AML-193 (cell line): ENCODE measurements at regions not wholly inside any gene's neighbourhood (a gene's known extent, or its start where the extent isn't known, plus 50 kb on each side); places are given as distances from the start of the nearest gene placed in this dataset.

Experiments
- DNase-seq, 2 experiments: peaks; one replicate each; lab custom pipeline; 2025; lab: John Stamatoyannopoulos, UW

DNA sequence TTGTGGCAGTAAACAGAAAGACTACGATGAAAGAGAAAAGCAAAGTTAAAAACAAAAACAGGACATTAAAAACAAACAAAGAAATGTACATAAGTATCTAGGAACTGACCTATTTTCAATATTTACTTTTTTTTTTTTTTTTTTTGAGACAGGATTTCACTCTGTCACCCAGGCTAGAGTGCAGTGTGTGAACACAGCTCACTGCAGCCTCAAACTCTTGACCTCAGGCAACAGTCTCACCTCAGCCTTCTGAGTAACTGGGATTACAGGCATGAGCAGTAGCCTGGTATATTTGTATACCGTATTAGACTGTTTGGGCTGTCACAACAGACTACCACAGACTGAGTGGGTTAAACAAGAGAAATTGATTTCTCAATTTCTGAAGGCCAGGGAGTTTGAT is 1189.1 kb downstream of the CDH9 start:
- DNase-seq = no peak

DNA sequence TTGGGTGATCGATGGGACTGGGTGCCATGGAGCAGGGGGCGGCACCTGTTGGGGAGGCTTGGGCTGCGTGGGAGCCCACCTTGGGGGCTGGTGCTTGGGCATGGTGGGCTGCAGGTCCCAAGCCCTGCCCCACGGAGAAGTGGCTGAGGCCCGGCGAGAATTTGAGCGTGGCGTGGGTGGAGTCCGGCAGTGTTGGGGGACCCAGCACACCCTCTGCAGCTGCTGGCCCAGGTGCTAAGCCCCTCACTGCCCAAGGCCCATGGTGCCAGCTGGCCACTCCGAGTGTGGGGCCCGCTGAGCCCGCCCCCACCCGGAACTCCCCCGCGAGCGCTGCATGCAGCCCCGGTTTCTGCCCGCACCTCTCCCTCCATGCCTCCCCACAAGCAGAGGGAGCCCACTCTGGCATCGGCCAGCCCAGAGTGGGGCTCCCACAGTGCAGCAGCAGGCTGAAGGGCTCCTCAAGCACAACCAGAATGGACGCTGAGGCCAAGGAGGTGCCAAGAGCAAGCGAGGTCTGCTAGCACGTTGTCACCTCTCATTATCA is 1178.6 kb upstream of the CDH10 start:
- no peak for DNase-seq
